HG02840 (cell line): ENCODE measurements at regions not wholly inside any gene's neighbourhood (a gene's known extent, or its start where the extent isn't known, plus 50 kb on each side); places are given as distances from the start of the nearest gene placed in this dataset.

Source experiments
- ATAC-seq: cut with Tn5 transposase; IDR thresholded peaks from one replicate; pipeline ENCODE4 v1.9.1; 2021; ENCODE audit warnings: mild to moderate bottlenecking, moderate library complexity, moderate number of reproducible peaks; ENCODE audit not compliant: unreplicated experiment, low FRiP score

DNA sequence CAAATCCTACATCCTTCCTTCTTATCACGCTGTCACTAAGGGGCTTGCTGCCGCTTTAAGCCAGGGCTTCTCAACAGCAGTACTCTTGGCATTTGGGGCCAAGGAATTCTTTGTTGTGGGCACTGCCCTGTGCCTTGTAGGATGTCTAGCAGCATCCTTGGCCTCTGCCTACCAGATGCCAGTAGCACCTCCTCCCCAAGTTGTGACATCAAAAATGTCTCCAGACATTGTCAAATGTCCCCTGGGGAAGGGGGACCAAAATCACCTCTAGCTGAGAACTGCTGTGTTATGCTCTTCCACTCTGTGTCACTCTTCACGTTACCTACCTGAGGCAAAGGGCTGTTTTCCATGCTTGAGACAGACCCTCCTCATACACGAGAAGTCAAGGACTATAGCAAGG is 400.3 kb upstream of the POU3F1 start:
- no peak for ATAC-seq

DNA sequence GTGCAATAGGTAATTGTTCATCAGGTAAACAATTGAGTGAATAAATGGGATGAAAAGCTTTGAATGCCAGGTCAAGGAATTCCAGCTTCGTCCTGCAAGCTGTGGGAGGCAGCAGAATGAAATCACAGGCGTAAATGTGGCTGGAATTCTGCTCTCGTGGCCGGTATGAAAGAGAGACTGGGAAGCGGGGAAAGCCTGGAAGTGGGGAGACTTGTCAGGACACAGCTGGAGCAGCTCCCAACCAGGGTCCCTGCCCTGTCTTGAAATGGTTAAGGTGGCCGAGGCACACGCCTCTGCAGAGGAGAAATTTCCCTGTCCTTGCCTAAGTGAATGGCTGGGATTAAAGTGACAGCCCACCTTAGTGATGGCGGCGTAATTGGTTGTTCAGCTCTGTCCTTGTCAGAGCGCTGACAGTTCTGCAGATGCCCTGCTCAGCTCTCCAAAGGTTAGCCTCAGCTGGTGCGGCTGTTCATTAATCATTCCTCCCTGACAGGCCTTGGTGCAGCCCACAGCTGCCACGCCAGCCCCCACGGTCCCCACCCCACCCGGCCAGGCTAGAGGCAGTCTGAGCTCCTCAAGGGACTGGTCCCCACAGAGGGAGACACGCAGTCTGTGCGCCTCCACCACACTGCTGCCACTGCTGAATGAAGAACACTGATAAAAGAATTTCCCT is 398.3 kb upstream of the POU3F1 start:
- ATAC-seq: no peak

DNA sequence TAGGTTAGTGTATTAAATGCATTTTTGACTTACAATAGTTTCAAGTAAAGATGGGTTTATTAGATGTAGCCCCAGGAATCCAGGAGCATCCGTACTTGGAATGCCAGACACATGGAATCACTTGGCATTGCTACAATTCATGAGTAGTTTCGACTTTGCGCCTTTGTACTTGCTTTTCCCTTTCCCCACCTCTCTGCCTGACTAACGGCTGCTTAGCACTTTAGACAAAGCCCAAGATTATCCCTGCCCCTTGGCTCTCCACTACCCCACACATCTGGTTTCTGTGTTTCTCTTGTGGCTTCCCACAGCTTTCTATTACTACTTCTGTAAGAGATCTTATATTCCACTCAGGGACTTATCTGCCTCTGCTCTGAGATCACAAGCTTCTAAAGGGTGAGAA is 397.7 kb upstream of the POU3F1 start:
- no peak for ATAC-seq

DNA sequence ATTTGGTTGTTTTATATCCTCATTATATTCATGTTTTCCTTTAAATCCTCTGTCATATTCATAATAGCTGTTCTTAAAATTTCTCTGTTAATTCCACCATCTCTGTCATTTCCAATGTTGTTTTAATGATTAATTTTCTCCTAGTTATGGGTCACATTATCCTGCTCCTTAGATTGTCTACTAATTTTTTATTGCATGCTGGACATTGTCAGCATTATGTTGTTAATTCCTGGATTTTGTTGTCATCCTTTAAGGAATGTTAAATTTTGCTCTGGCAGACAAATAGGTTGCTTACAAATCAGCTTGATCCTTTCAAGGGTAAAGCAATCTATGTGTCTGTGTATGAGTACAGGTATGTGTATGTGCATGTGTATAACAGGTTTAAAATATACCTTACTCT is 393.8 kb upstream of the POU3F1 start:
- no peak for ATAC-seq

DNA sequence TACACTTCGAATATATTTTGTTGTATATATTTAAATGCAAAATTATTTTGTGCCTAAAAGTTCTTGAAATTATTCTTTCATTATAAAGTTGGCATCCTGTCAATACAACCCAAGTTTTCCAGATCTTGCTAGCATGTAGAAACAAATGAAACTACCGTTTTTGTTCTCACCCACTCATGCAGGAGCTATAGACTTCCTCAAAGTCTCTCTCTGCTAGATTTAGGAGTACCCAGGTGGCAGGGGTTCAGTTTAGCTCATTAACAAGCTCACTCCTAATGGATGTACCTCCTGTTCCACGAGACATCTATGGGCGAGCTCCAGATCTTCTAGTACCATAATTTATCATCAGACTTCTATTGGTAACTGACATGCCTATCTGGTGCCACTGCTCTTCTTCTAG is 390.2 kb upstream of the POU3F1 start:
- no peak for ATAC-seq

DNA sequence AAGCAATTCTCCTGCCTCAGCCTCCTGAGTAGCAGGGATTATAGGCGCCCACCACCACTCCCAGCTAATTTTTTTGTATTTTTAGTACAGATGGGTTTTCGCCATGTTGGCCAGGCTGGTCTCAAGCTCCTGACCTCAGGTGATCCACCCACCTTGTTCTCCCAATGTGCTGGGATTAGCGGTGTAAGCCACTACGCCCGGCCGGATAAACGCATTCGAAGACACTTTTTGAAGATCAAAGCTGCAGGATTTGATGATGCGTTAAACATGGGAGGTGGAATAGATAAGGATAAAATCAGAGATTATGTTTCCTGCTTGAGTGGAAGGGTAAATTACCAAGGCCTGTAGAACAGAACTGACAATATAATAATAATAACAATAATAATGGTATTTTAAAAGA is 389.4 kb upstream of the POU3F1 start:
- no peak for ATAC-seq

DNA sequence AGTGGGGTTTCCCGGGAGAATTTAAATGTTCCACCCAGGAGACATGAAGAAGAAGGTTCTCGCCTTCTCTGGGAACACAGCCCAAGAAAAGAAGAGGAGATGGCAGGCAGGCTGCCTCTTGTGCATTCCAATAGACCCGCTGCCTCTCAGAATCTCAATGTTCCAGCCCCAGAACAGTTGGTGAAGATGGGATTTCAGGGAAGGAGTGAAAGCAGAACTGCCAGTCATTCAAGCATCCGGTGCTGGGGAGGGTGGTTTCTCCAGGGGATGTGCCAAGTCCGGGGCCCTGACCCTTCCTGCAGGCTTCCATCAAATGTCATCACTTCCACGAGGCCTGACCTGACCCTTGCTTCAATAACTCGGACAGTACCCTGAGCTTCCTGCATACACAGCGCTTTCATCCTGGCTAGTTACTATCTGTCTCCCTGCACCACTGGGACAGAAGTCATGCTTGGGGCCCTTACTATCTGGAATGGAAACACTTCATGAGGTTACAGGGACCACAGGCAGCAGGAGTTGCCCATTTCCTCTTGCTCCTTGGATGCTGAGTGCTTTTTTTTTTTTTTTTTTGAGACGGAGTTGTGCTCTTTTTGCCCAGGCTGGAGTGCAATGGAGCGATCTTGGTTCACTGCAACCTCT is 386.6 kb upstream of the POU3F1 start:
- no peak for ATAC-seq

DNA sequence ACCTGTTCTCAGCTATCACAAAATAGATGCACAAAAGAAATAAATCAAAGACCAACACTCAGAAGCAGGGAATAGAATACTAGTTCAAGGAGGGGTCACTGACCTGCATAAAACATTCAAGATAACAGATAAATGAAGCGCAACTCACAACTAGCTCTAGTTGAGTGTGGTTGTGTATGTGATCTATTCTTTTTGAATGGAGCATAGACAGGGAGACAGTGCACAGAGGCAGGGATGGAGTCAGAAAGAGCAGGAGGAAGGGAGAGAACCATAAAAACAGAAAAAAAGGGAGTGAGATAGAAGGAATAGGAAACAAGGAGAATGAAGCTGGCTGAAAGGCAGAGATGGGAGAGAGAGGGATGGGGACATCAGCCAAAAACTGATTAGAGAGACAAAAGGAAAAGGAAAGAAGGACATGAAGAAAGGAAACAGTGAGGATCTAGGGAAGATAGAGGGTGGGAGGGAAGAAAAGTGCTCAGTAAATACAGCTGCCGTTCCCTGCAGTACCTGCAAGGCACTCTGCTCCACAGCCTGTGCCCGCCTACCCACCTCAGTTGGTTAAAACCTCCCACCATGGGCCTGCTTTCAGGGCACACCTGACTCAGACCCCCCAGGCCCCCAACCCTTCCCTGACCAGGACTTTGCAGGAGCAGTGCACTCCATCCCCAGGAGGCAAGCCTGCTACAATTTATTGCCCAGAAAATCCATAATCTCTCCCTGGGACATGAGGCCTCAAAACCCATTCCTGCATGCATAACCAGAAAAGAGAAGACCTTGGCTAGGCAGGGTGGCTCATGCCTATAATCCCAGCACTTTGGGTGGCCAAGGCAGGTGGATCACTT is 385.2 kb upstream of the POU3F1 start:
- ATAC-seq: no peak

DNA sequence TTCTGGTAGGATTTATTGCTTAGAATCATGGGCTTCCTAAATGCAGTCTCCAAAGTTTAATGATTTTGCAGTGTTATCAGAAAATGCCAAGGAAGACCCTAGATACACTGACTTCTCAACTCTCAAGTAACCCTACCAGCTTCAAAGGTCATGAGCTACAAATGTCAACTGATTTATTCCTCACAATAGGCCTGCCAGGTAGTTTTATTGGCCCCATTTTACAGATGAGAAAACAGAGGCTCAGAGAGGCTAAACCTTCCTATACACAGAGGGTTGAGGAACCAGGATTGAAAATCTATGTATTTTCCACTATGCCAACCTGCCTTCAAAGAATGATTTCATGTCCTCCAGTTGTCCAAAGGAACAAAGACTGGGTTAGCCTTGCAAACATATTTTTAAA is 384.4 kb upstream of the POU3F1 start:
- ATAC-seq: no peak

DNA sequence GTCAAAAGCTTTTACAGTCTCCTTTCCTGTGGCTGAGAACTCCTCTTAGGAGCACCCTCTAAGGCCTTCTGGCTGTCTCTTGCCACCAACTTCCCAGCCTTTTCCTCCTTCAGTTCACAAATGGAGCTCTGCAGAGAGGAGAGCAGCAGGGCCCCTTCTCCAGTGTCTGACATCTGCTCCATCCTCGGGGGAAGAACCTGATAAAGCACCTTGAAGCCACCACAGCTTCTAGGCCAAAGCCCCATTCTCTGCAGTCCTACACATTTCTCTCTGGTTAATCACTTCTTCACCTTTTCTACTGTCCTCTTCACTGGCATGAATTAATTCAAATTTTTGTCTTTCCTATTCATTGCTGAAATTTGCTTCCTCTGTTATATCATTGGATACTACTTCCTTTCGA is 378.1 kb upstream of the POU3F1 start:
- ATAC-seq: no peak

DNA sequence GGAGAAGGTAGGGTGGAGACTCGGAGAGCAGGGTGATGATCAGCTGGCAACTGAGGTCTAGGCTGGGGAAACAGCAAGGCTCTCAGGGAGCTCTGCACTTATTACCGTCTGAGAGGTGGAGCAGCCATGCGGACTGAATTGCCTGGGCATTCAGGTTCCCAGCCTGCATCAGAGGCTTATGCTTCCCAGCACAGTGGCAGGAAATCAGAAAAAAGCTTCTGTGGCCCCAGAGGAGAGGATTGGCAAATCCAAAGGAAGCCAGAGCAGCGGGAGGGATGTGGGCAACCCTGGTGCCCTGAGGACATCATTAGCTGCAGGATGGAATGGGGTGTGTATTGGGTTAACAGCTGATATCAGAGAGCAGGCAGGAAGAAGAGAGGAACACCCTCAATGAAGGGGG is 374.1 kb upstream of the POU3F1 start:
- no peak for ATAC-seq

DNA sequence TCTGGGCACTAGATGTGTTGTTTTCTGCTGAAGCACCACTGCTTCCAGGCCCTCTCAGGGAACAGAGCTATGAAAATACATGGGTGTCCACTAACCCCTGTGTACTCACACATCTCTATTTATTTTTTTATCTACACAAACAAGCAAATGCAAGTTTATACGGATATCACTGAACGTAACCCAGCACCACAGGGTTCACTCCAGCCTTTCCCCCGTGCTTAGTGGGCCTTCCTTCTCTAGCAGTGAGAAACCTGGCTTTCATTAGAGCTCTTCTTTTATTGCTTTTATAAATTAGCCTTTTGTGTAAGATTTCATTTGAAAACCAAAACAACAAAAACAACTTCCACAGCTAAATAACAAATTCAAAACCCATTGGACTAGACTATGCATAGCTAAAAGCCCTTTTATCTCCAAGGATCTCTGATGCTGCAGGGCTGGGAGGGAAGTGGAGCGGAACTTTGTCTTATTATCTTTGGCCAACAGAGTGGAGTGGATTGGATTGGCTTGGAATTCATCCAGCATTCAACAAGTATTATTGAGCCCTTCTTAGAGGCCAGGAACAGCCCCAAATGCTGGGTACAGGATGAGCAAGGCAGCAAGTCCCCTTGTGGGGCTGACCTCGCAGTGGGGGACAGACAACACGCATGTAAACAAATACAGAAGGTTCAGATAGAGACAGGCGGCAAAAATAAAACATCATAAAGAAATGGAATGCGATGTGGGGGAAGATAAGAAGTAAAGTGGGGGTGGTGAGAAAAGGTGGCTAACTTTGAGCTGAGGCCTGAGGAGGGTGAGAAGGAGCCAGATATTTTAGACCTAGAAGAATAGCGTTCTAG is 371.8 kb upstream of the POU3F1 start:
- ATAC-seq: no peak

DNA sequence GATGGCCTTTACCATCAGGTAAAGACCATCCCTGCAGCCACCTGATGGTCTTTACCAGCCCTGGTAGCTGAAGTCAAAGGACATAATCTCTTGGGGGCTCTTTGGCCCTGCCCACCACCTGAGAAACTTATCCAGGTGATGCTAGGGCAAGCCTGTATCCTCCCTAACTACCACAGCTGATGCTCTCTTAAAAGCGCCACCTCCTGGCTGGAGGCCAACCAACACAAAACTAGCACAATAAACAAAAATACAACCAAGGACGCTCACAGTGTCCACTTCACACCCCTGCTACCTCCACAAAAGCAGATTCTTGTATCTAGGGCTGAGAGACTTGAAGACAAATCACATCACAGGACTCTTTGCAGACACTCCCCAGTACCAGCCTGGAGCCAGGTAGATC is 357.1 kb upstream of the POU3F1 start:
- ATAC-seq: no peak

DNA sequence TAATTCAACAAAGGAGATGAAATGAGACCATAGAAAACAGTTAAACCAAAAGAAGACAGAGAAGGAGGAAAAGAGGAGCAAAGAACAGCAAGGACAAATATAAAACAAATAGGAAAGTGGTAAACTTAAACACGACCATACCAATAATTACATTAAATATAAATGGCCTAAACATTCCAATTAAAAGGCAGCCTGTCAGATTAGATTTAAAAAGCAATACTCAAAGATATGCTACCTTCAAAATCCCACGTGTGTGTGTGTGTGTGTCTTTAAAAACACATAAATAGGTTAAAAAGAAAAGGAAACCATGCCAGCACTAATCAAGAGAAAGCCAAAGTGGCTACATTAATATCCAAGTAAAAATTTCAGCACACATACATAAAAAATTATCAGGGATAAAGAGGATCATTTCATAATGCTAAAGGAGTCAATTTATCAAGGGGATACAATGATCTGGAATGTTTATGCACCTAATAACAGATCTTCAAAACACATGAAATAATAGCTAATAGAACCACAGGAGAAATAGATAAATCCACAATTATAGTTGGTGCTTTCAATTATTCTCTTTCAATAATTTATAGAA is 355.7 kb upstream of the POU3F1 start:
- no peak for ATAC-seq

DNA sequence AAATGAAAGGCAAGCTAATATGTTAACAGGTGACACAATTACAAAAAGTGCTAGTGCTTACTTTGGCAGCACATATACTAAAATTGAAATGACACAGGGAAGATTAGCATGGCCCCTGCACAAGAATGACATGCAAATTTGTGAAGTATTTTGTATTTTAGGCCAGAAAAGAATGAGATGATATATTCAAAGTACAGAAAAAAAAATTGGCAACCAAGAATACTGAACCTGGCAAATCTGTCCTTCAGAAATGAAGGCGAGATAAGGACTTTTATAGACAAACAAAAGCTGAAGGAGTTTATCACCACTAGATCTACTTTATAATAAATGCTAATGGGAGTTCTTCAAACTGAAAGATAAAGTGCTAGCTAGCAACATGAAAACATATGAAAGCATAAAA is 350.0 kb upstream of the POU3F1 start:
- no peak for ATAC-seq

DNA sequence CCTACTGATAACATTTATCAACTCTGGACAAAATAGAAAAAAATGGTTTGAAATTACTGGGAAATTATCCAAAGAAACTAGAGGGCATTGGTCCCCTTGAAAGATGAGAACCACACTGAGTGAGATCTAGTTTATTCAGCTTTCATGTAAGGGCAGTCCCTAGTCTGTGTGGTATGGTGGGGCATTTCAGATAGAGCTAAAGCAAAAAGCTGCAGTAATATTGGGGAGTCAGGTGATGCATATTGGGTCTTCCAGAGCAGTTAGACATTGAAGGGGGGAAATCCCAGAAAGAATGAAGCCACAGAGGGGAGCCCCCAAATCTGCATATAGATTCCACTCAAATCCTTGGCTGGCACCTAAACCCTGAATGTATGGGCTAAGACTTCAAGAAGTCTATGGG is 347.7 kb upstream of the POU3F1 start:
- ATAC-seq: no peak

DNA sequence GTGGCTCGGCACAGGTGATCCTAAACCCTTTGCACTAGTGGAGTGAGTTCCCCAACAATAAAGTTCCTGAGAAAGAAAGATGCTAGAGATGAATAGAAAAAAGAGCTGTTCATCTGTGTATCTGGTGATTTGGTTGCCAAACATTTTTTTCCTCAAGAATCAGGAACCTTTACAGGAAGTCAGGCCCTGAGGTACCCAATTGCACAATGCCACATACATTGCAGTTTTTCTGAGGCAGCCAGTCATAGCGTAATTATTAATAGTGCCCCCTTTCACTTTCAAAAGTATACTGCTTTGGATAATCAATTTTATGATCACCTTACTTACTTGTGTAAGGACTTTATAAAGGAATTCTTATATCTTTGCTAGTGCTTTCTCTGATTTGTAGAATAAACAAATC is 346.3 kb upstream of the POU3F1 start:
- ATAC-seq: no peak

DNA sequence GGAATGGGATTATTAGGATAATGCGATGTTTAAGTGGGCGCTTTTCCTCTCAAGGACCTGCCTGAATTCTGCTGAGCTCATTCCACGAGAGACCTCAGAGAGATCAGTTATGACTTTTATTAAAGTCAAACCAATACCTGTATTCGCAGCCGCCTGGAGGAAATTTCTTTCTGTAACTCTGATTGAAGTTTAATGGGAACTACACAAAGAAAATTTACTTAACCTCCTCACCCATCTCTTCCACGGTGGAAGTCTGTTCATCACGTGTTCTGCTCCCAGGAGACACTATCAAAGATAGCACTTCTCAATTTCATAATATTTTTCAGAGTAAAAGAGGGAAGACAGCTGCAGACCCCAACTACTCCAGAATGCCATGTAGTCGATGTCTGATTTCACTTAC is 334.7 kb upstream of the POU3F1 start:
- ATAC-seq: no peak

DNA sequence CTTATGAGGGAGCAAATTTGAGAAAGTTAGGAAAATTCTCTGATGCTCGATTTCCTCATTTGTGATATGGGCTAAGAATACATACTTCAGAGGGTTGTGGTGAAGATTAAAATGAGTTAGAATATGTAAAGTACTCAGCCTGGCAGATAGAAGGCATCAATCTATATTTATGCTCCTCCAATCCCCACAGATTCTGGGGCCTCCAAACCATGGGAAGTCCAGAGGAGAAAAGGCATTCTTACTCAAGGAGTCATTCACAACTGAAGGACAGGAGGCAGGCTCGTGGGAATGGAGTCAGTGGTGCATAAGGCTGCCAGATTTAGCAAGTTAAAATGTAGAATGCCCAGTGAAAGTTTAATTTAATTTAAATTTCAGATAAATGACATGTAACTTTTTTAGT is 330.0 kb upstream of the POU3F1 start:
- no peak for ATAC-seq

DNA sequence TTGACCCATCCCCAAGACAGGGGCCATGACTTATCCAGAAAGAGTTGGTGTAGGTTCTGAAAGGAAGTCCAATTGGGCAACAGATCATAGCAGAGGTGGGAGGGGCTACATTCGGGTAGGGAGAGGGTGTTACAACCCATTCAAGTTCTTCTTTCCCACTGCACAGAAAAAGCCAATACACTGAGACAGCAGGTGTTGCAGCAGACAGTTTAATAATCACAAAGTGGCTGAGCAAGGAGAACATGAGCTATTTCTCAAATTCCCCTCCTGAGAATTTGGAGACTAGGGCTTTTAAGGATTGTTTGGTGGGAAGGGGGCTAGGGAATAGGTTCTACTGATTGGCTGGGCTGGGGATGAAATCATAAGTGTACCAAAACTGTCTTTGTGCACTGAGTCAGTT is 328.4 kb upstream of the POU3F1 start:
- ATAC-seq: no peak

DNA sequence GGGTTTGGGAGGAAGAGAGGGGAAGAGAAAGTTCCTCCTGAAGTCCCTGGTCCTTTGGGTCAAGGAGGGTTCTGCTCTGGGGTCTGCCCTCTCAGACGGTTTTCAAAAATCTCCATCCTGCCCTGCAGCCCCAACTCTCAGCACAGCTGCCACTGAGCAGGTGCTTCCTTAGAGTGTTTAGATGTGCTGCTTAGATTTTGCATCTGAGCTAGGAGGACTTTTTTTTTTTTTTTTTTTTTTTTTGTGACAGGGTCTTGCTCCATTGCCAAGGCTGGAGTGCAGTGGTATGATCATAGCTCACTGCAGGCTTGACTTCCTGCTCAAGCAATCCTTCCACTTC is 324.9 kb upstream of the POU3F1 start:
- ATAC-seq: no peak
